ENCODE measurements at regions not wholly inside any gene's neighbourhood (a gene's known extent, or its start where the extent isn't known, plus 50 kb on each side); places are given as distances from the start of the nearest gene placed in this dataset.

DNA sequence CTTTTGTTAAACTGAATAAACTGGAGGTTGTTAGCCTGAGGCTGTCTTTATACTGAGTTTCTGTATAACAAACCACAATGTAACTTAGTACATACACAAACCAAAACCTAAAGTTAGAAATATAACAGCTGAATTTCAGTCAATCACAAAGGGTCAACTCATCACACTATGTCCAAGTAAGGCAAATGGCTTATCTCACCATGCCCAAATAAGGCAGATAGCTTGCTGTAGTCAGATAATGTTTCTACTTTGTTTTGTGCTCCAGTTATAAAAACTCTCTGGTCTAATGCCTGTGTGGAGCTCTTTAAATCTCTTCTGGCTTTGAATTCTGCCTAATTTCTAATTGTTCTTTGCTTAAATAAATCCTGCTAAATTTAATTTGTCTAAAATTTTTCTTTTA lies 1323.4 kb upstream of the ATXN8OS start:
- no peak overlapping the region for H3K4me3 ChIP-seq (ENCODE audit: low read depth in 2 of 2, low read length in 1 of 2)
- H3K9me2 ChIP-seq = no peaks in the 10 kb centered on the region
- no peaks in the 10 kb centered on the region for H3K27me3 ChIP-seq (ENCODE audit: insufficient read depth)
- H3F3A ChIP-seq (replicated peaks; ENCODE audit: insufficient read depth) = no peaks in the 10 kb centered on the region
- CTCF ChIA-PET = no interaction called here
- POLR2A ChIA-PET = no interaction called here
- H3K4me2 ChIP-seq = no peak overlapping the region
- H3K36me3 ChIP-seq (replicated peaks in 1 of 2; ENCODE audit: control insufficient read depth in 1 of 2, insufficient read depth in 2 of 2, low read length in 1 of 2) = no peaks in the 10 kb centered on the region
- no peaks in the 10 kb centered on the region for H4K20me1 ChIP-seq (ENCODE audit: insufficient read depth)
- no peak overlapping the region for H2AFZ ChIP-seq (ENCODE audit: low read depth)
- TF ChIP-seq CHD2 (IDR thresholded peaks at IDR 0.05; ENCODE audit: low read length, partially characterized antibody) (no peak), RFX5 (IDR thresholded peaks at IDR 0.05; ENCODE audit: low read length) (no peak), SIN3A (IDR thresholded peaks at IDR 0.05; ENCODE audit: borderline replicate concordance, low read depth, low read length) (no peak), GATA2 (CRISPR knock-in tag; IDR thresholded peaks at IDR 0.05) (no peak)
- H3K27ac ChIP-seq (ENCODE audit: low read depth in 2 of 2, low read length in 1 of 2) = no peak overlapping the region
- no peaks in the 10 kb centered on the region for H3K79me2 ChIP-seq (ENCODE audit: insufficient read depth)
- H3K9me3 ChIP-seq = no peaks in the 10 kb centered on the region
- H3K4me1 ChIP-seq (ENCODE audit: control insufficient read depth in 1 of 2, insufficient read depth in 2 of 2, low read depth in 1 of 2, low read length in 1 of 2) = no peaks in the 10 kb centered on the region
- H3K9ac ChIP-seq = no peak overlapping the region
- DNase-seq = no peak

DNA sequence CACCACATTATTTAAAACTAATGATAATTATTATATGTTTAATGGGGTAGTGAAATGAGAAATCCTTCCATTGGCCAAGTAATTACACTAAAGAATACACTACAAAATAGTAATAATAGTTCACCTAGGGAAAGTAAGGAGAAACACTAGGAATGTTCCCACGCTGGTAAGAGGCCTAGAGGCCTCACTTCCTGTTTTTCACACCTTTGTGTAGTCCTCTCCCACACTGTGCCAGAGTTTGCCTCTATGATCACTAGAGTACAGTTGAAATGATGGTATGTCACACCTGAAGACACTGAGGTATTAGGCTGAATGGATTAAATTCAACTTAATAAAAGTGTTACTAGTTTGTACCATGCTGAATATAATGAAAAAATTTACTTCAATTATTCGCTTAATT lies 1348.0 kb upstream of the ATXN8OS start:
- 69% methylated on average over 2 of the region's 2 CpGs for WGBS (ENCODE audit: low lambda C conversion rate)

DNA sequence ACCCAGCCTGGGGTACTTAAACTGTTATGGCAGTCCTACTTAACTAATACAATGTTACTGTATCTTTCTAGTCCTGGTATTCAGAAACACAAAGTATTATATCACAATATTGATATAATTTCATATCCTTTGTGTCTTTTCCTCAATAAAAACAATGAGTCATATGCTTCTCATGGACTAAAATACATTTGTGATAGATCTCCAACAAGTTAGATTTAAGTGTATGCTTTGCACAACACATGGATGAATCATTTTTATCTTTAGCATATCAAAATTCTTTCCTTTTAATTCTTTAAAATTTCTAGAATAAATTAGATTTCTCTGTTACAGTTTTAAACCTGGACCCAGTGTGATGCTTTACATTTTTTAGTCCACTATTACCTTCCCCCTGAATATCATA lies 1357.8 kb upstream of the ATXN8OS start:
- peak overlapping the region in 1 of 2 experiments; percentile 76; a peak in 2 of 4 replicates for H3K27ac ChIP-seq (ENCODE audit: low read depth in 2 of 2, low read length in 1 of 2)

More for the DNA sequence above, 1348.0 kb upstream of the ATXN8OS start:
- no peak overlapping the region for H3K9ac ChIP-seq
- H3K4me3 ChIP-seq (ENCODE audit: low read depth in 2 of 2, low read length in 1 of 2) = no peak overlapping the region
- DNase-seq = no peak
- no peaks in the 10 kb centered on the region for H3K79me2 ChIP-seq (ENCODE audit: insufficient read depth)
- H3K9me2 ChIP-seq = no peaks in the 10 kb centered on the region
- H3K4me1 ChIP-seq (ENCODE audit: control insufficient read depth in 1 of 2, insufficient read depth in 2 of 2, low read depth in 1 of 2, low read length in 1 of 2) = no peaks in the 10 kb centered on the region
- TF ChIP-seq JUND (IDR thresholded peaks at IDR 0.05) (no peak), SIN3A (IDR thresholded peaks at IDR 0.05; ENCODE audit: borderline replicate concordance, low read depth, low read length) (no peak), EP300 (IDR thresholded peaks at IDR 0.05; ENCODE audit: borderline replicate concordance in 1 of 2, low read depth in 1 of 2, low read length in 1 of 2) (no peak)
- TF ChIP-seq, protein P1, sequence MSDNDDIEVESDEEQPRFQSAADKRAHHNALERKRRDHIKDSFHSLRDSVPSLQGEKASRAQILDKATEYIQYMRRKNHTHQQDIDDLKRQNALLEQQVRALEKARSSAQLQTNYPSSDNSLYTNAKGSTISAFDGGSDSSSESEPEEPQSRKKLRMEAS (IDR thresholded peaks at IDR 0.05; ENCODE audit: low read depth) = no peak
- TF ChIP-seq, protein P2, sequence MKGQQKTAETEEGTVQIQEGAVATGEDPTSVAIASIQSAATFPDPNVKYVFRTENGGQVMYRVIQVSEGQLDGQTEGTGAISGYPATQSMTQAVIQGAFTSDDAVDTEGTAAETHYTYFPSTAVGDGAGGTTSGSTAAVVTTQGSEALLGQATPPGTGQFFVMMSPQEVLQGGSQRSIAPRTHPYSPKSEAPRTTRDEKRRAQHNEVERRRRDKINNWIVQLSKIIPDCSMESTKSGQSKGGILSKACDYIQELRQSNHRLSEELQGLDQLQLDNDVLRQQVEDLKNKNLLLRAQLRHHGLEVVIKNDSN (IDR thresholded peaks at IDR 0.05; ENCODE audit: borderline replicate concordance, low read depth) = no peak
- no peaks in the 10 kb centered on the region for H3K36me3 ChIP-seq (replicated peaks in 1 of 2; ENCODE audit: control insufficient read depth in 1 of 2, insufficient read depth in 2 of 2, low read length in 1 of 2)
- H4K20me1 ChIP-seq (ENCODE audit: insufficient read depth) = no peaks in the 10 kb centered on the region
- CTCF ChIA-PET = no interaction called here
- H3K27ac ChIP-seq (ENCODE audit: low read depth in 2 of 2, low read length in 1 of 2) = no peak overlapping the region
- POLR2A ChIA-PET = no interaction called here
- no peak overlapping the region for H2AFZ ChIP-seq (ENCODE audit: low read depth)
- no peaks in the 10 kb centered on the region for H3F3A ChIP-seq (replicated peaks; ENCODE audit: insufficient read depth)
- H3K27me3 ChIP-seq (ENCODE audit: insufficient read depth) = no peaks in the 10 kb centered on the region
- H3K9me3 ChIP-seq = no peaks in the 10 kb centered on the region
- no peak overlapping the region for H3K4me2 ChIP-seq

More for the DNA sequence above, 1357.8 kb upstream of the ATXN8OS start:
- Histone ChIP-seq H3K27me3 (ENCODE audit: insufficient read depth) (no peaks in the 10 kb centered on the region), H3K9me3 (no peaks in the 10 kb centered on the region), H3K4me3 (ENCODE audit: low read depth in 2 of 2, low read length in 1 of 2) (no peak overlapping the region), H3K9ac (no peak overlapping the region), H4K20me1 (ENCODE audit: insufficient read depth) (no peaks in the 10 kb centered on the region), H3K79me2 (ENCODE audit: insufficient read depth) (no peaks in the 10 kb centered on the region), H3F3A (replicated peaks; ENCODE audit: insufficient read depth) (peaks cover 14% of the 10 kb centered on the region), H3K9me2 (no peaks in the 10 kb centered on the region), H3K4me2 (peak overlapping the region; percentile 51; the same call in 1 of the 2 replicates), H3K36me3 (replicated peaks in 1 of 2; ENCODE audit: control insufficient read depth in 1 of 2, insufficient read depth in 2 of 2, low read length in 1 of 2) (no peaks in the 10 kb centered on the region), H2AFZ (ENCODE audit: low read depth) (no peak overlapping the region), H3K4me1 (ENCODE audit: control insufficient read depth in 1 of 2, insufficient read depth in 2 of 2, low read depth in 1 of 2, low read length in 1 of 2) (no peaks in the 10 kb centered on the region; a peak in 1 of 4 replicates)
- DNase-seq = no peak
- TF ChIP-seq TEAD4 (IDR thresholded peaks at IDR 0.05; ENCODE audit: borderline replicate concordance, insufficient read depth) (0 out of 2 replicates have a peak, but pooled peaks have one; percentile 12), FOSL2 (IDR thresholded peaks at IDR 0.05; ENCODE audit: borderline replicate concordance, low read depth) (peak; percentile 15; the same call in 1 of the 2 replicates), TCF12 (IDR thresholded peaks at IDR 0.05) (0 out of 2 replicates have a peak, but pooled peaks have one; percentile 4), JUND (IDR thresholded peaks at IDR 0.05) (peak; percentile 28; the same call in 1 of the 2 replicates)
- TF ChIP-seq, protein P1 (IDR thresholded peaks at IDR 0.05; ENCODE audit: low read depth) = no peak
- ChIA-PET CTCF (no interaction called here), POLR2A (no interaction called here)

All from SK-N-SH (cell line).